Occipital lobe (tissue), 1 donor: ENCODE measurements at regions not wholly inside any gene's neighbourhood (a gene's known extent, or its start where the extent isn't known, plus 50 kb on each side); places are given as distances from the start of the nearest gene placed in this dataset.

Experiments used
- DNase-seq: peaks from one replicate; lab custom pipeline; 2025; lab: John Stamatoyannopoulos, UW

DNA sequence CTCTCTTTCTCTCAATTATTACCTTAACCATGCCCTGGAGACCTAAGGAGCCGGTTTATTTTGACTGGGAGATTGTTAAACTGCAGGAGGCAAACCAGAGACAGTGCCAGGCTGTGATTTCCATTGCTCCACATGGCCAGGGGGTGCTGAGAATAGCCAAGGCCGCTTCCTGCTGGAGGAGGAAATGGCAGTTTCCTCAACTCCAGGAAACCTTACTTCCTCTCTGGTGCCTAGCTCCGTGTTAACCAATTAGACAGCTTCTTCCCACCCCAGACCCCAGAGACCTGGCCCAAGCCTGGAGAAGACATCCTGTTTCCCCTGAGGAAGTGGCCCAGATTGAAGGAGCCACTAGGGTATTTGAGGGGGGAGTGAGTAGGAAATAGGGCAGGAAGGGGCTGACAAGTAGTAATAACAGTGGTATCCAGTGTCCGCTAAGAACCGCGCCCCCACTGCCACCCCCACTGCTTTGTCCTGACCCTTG lies 161.2 kb downstream of the PLPP3 start:
- no peak for DNase-seq

DNA sequence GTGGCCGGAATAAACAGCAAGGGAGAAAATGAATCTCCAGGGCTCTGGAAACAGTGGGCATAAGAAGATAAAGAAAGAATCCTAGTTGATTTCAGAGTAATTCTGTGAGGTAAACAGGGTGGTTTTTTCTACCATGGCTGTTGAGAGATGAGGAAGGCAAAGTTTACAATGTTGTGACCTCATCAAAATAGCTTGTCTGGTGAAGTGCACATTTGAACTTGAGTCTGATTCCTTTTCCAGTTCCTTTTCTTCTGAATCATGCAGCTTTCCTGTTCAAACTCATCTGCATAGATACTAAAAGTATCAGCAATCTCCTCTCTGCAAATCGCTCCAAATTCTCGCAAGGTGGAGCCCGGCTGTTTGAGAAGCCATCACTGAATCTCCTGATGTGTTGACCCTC lies 161.7 kb downstream of the PLPP3 start:
- no peak for DNase-seq

GRCh38 chr1:56416495-56416894 lies 162.9 kb downstream of the PLPP3 start:
- DNase-seq, result no peak

GRCh38 chr1:56415720-56416119 lies 163.6 kb downstream of the PLPP3 start:
- DNase-seq, result no peak

- DNase-seq, result no peak
Observed at GRCh38 chr1:56415258-56415657, 164.1 kb downstream of the PLPP3 start.

GRCh38 chr1:56414728-56415224 lies 164.6 kb downstream of the PLPP3 start:
- no peak for DNase-seq

- no peak for DNase-seq
Observed at GRCh38 chr1:56413671-56414199, 165.6 kb downstream of the PLPP3 start.

GRCh38 chr1:56411484-56412180 lies 167.7 kb downstream of the PLPP3 start:
- DNase-seq, result no peak

- no peak for DNase-seq
Observed at GRCh38 chr1:56411021-56411420, 168.3 kb downstream of the PLPP3 start.

DNA sequence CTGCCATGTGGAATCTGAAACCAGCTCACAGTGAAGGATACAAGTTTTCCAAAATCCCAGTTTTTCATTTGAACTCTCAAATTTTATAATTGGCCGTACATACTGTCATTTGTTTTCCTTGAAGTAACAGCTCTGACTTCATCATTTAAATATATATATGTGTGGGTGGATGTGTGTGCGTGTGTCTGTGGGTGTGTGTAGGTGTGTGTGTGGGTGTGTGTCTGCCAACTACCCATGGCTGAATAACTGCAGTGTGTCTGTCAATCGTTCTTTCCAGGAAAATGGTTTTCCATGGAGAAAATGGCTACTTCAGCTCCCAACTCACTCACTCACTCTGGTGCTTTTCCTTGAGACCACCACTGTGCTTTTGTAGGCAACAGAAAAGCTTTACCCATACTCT lies 169.0 kb downstream of the PLPP3 start:
- DNase-seq, result no peak

- DNase-seq, result no peak
Observed at GRCh38 chr1:56409112-56409691, 170.2 kb downstream of the PLPP3 start.

DNA sequence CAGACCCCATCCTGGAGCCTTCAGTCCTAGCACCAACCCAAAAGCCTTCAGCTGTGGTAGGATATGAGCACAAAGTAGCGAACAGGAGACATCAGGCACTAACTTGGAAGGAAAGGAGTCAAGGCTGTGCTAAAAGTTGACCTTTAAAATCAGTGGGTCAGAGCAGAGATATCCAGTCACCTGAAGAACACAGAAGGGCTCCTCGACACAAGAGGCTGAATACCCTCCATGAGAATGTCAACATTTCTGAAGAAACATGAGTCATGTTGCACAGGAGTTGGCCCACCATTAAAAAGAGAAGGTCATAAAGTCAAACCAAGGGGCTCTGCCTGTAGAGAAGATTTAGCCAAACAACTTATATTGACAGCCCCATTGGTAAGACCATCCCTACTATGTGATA lies 172.5 kb downstream of the PLPP3 start:
- DNase-seq, result no peak

DNA sequence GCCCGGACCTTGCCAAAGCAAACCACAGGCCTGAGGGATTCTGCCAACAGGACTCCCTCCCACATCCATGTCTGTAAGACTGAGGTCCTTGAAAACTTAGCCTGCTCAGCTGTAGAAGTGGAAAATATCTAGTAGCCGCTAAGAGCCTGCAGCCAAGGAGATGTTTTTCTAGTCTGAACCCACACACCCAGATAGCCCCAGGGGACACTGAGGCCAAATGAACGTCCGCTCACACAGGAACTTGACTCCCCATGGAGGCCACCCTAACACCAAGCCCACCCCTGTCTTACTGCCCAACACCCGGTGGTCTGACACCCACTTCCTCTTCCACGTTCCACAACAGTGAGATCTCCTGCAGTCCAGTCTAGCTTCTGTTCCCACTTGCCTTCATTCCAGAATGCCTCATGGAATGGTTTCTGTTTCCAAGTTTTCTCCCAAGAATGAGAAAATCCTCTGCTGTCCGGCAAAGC lies 174.8 kb downstream of the PLPP3 start:
- DNase-seq, result no peak

- no peak for DNase-seq
Observed at GRCh38 chr1:56404066-56404465, 175.3 kb downstream of the PLPP3 start.

GRCh38 chr1:56403321-56403720 lies 176.0 kb downstream of the PLPP3 start:
- DNase-seq, result no peak

DNA sequence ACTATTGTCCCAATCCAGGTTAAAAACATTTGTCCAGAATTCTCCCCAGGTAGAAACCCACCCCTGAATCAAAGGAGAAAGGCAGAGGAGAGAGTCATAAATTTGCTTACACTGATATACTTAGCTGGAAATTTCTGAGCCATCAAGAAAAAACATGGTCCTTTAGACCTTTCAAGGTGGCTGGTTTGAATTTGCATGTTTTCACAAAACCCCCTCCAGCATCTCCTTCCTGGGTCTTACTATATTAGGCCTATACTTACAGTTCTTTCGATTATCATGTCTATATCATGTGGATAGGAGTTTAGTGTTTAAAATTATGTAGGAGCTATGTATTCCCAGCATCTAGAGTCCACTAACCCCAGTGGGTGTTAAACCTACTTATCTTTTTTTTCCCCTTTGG lies 178.2 kb downstream of the PLPP3 start:
- no peak for DNase-seq

- DNase-seq, result no peak
Observed at GRCh38 chr1:56400526-56400925, 178.8 kb downstream of the PLPP3 start.

GRCh38 chr1:56399795-56400194 lies 179.6 kb downstream of the PLPP3 start:
- DNase-seq, result no peak

GRCh38 chr1:56399326-56399725 lies 180.0 kb downstream of the PLPP3 start:
- no peak for DNase-seq

DNA sequence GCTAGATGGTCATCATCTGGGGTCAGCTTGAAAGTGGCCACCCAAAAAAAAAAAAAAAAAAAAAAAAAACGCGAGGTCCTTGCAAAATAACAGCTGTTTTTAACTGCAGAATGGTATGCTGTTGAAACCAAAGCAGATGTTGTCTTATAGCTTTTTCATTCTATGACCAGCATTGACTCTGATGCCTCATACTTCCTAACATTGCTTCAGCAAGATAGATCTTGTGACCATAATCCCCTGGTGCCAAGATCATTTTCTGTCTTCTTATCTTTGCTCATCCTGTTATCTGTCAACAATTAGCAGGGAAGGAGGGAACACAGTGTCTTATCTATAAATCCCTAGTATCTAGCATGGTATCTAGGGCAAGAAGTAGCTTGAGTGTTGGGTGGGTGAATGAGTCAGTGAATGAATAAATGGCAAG lies 181.5 kb downstream of the PLPP3 start:
- no peak for DNase-seq

GRCh38 chr1:56397409-56397808 lies 182.0 kb downstream of the PLPP3 start:
- no peak for DNase-seq

- no peak for DNase-seq
Observed at GRCh38 chr1:56396581-56396980, 182.8 kb downstream of the PLPP3 start.

DNA sequence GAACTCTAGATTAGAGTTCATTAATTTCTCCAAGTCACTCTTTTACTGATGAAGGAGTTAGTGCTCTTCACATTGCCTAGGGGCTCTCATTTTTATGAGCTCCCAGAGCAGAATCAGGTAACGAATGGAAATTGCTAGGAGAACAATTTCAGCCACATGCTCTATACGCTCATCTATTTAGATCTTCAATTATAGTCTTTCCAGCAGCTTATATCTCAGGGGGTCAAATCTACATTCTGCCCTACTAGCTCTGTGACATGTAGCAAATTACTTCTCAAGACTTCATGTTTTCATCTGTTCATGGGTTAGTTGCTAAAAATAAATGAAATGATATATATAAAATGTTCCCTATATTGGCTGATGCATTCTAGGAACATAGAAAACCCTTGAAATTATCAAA lies 183.6 kb downstream of the PLPP3 start:
- DNase-seq, result no peak
